ENCODE measurements at regions not wholly inside any gene's neighbourhood (a gene's known extent, or its start where the extent isn't known, plus 50 kb on each side); places are given as distances from the start of the nearest gene placed in this dataset.

- DNase-seq: no peak
Observed at GRCh38 chr2:215765729-215766360, 247.5 kb downstream of the MREG start.

GRCh38 chr2:215764441-215765048, 248.8 kb downstream of the MREG start:
- DNase-seq: no peak

DNA sequence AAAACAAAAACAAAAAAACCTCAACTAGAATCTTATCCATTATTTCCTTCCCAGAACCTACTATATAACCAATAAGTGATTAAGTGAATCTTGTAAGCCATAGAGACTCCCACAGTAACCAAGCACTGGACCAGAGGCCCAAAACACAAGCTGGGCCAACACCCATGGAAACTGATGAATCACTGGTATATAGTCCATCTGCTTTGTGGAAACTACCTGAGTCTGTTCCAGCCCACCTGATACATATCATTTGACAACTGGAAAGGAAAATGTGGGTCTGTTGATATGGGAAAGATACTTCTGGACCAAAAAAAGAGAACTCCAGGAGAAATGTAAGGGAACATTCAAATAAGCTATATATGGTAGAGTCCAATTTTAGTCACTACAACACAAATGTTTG, 252.8 kb downstream of the MREG start:
- DNase-seq: no peak

GRCh38 chr2:215760091-215760490, 253.3 kb downstream of the MREG start:
- no peak for DNase-seq

GRCh38 chr2:215758691-215759090, 254.7 kb downstream of the MREG start:
- DNase-seq: no peak

GRCh38 chr2:215756346-215756730, 257.0 kb downstream of the MREG start:
- DNase-seq: no peak

DNA sequence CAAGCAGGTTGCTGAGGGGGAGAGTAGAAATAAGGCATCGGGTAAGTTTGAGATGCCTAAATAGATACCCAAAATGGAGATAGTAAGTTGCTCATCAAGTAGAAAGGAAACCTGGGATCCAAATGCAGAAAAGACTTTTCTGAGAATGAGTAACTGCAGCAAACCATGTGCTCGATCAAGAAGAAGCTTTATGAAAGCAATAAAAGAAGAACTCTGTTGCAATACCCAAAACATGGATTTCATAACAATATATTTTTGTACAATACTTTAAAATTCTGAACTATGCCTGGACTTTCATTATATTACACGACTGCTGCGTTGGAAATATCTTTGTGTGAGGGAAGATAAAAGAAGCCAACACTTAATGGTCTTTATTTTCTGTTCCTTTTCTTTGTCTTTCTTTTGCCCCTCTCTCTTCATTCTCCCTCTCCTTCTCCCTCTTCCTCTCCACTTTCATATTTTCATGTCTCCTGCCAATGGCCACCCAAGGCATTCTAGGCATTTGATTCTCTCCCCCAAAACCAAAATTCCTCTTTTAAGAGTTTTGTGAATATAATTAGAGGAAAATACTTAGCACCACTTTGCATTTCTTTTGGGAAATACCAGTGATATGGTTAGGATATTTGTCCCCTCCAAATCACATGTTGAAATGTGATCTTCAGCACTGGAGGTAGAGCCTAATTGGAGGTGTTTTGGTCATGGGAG, 257.6 kb downstream of the MREG start:
- DNase-seq: no peak

GRCh38 chr2:215754546-215754945, 258.8 kb downstream of the MREG start:
- no peak for DNase-seq

- DNase-seq: no peak
Observed at GRCh38 chr2:215753808-215754207, 259.5 kb downstream of the MREG start.

DNA sequence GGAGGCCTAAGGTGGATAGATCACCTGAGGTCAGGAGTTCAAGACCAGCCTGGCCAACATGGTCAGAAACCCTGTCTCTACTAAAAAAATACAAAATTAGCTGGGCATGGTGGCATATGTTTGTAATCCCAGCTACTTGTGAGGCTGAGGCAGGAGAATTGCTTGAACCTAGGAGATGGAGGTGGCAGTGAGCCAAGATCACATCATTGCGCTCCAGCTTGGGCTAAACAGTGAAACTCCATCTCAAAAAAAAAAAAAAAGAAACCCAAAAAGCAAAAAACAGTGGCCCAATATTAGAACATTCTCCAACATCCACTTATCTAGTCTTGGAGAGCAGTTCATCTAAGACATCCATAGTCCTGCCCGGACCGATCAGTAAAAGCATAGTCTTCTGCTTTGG, 260.4 kb downstream of the MREG start:
- no peak for DNase-seq

- DNase-seq: no peak
Observed at GRCh38 chr2:215752436-215752835, 260.9 kb downstream of the MREG start.

GRCh38 chr2:215751911-215752272, 261.5 kb downstream of the MREG start:
- DNase-seq: no peak

- no peak for DNase-seq
Observed at GRCh38 chr2:215751200-215751910, 262.0 kb downstream of the MREG start.

DNA sequence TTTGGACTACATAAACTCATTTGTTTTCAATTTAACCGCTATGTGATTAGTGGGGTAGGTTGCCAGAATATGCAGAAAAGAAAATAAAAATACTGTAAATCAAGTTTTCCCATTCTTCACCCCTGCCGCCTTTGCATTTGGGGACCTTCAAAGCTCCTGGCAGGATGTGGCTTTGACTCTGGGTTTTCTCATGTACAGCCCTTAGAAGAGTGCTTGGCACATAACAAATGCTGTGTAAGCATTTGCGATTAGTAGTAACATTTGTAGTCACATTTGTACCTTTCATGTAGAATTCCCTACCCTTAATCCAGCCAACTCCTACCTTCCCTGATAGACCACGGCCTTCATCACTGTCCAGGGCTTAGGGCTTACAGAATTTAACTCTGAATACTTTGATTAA, 262.6 kb downstream of the MREG start:
- DNase-seq: no peak

DNA sequence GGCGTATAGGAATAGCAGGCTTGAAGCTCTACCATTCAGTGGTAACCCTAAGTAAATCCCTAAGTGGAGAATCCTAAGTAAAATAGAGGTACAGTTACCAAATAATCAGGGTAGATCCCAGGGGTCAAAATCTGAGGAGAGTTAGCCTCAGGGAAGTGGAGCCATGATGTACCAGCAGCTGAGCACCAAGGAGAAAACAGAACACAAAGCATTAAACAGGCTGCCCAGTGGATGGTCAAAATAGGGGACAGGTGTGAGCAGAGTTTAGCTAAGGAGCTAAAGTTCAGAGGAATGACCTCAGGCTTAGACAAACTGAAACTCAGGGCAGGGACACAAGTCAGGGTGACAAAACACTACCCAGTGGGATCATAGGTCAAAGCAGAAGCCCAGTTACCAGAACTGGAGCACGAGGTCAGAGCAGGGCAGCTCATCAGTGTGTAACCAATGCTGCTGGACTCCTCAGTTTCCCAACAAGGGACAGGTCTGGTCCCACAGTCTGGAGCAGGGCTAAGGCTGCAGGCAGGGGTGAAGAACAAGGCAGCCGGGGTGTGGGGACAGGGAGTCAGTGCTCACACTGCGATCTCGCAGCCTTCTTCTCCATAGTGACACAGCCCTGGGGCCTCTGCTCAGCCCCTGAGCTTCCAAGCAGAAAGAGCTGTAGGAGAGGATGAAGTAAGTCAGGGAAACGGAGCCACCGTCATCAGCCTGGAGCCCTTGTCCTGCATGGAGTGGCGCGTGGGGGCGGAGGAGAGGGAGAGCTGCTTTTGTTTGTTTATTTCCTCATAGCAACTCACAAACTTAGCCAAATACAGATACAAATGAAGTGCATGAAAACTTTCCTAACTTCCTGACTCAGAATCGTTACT, 264.0 kb downstream of the MREG start:
- DNase-seq: no peak

- DNase-seq: no peak
Observed at GRCh38 chr2:215748446-215748845, 264.9 kb downstream of the MREG start.

- no peak for DNase-seq
Observed at GRCh38 chr2:215746887-215747615, 266.3 kb downstream of the MREG start.

GRCh38 chr2:215746226-215746886, 267.0 kb downstream of the MREG start:
- DNase-seq: no peak

DNA sequence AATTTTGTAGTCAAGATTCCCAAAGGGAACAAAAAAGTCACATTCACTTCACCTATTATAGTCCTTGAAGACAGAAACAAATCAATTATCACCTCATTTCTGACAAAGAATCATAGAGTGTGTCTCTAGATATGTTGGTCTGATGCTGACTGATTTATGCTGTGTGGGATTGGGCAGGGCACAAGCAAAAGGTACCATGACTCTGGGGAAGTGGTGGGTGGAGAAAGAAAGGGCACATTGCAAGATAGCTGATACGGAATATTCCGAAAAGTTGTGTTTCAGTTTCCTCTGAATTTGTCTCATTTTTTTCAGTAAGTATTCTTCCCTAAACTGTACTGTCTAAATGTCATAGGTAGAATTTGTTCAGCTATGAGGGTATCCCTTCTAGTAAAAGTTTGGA, 268.0 kb downstream of the MREG start:
- no peak for DNase-seq

DNA sequence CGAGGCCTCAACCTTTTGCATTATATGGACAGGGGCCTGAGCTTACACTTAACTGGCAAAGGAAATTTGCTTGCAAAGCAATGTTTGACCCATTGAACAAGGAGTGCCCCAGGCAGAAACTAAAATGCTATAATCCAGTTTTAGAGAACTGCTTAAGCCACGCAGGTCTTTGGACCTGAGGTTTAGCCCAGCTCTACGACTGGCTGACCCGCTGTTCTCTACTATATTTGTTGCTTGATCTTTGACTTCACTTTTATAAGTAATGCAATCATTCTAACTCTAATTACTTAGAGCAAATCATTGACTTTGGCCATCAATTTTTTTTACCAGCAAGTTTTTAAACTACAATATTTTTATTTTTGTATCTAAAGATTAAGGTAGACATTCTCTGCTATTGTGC, 268.8 kb downstream of the MREG start:
- no peak for DNase-seq

GRCh38 chr2:215743066-215743465, 270.3 kb downstream of the MREG start:
- no peak for DNase-seq

DNA sequence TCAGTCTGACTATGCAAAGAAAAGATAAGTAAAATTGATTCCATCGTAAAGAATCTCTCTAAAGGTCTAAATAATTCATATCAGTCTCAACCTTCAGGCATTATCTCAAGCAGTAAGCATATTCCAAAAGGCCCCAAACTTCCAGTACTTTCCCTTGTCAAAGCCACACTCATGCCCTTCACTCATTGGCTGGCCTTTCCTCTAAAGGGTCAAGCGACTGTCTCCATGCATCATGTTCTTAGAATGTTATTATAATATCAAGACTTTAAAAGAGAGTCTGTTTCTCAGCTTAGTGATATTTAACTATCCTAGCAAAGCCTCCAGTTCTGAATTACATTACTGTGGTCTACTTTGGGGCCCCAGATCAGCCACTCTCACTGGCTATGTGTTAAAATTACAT, 271.3 kb downstream of the MREG start:
- no peak for DNase-seq
